WI38 (cell line): ENCODE measurements at regions not wholly inside any gene's neighbourhood (a gene's known extent, or its start where the extent isn't known, plus 50 kb on each side); places are given as distances from the start of the nearest gene placed in this dataset.

ENCODE experiments used
- H3K4me3 ChIP-seq: 2 replicates; pipeline ENCODE4 v1.5.1; 2011; ENCODE audit warnings: low read depth, mild to moderate bottlenecking, control low read depth, low read length
- TF ChIP-seq, protein P1 (sequence below): IDR thresholded peaks from 2 replicates; pipeline ENCODE4 v1.5.1; 2012; ENCODE audit warnings: low read depth, mild to moderate bottlenecking, control low read depth, low read length

DNA sequence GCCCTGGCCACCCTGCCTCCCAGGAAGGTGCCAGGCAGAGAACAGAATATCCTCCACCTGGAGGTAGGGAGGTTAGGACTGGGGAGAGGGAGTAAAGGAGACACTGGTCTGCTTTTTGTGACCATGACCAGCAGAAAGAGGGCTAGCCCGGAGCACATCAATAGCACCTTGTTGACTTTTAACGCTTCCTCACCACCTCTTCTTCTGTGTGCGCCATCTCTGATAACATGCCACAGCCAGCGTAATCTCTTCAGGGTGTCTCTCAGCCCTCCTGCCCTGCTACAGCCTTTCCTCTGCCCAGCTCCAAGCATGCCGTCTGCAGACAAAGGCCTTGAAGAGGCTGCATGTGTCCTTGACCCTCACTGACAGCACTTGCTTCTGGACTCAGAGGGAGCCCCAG lies 50.9 kb upstream of the GJA5 start:
- TF ChIP-seq, protein P1, sequence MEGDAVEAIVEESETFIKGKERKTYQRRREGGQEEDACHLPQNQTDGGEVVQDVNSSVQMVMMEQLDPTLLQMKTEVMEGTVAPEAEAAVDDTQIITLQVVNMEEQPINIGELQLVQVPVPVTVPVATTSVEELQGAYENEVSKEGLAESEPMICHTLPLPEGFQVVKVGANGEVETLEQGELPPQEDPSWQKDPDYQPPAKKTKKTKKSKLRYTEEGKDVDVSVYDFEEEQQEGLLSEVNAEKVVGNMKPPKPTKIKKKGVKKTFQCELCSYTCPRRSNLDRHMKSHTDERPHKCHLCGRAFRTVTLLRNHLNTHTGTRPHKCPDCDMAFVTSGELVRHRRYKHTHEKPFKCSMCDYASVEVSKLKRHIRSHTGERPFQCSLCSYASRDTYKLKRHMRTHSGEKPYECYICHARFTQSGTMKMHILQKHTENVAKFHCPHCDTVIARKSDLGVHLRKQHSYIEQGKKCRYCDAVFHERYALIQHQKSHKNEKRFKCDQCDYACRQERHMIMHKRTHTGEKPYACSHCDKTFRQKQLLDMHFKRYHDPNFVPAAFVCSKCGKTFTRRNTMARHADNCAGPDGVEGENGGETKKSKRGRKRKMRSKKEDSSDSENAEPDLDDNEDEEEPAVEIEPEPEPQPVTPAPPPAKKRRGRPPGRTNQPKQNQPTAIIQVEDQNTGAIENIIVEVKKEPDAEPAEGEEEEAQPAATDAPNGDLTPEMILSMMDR: no peak
- no peak overlapping the region for H3K4me3 ChIP-seq

DNA sequence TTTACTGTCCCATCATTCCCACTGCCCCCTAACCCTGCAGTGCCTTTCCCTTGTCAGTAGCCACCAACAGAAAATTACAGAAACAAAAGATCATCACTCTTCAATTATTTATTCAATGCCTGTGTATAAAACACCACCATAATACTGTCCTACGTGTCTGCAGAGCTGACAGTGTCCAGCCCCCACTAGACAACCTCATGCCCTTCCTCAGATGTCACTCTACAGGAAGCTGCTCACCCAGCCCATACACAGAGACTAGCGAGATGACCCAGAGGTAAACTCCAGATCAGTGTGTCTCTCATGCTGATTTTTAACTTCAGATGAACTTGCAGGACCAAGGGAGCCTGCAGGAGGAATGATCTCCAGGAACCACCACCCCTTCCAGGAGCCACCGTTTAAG lies 51.3 kb upstream of the GJA5 start:
- TF ChIP-seq, protein P1: no peak
- H3K4me3 ChIP-seq: no peak overlapping the region

DNA sequence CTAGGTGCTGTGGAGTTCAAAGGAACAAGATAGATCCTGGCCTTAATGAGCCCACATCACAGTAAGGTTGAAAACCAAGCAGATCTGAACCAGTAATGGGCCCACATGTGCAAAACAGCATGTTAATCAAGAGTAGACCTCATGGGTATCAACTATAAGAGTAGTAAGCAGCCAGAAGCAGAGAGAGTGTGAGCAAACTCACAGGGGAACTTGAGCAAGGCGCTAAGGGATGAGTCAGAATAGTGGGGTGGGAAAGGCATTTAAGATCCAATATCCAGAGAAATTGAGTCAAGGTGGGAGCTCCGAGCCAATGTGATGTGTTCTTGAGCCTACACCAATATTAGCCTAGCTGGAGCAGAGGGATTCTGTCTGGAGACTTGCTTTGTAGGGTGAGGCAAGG lies 52.4 kb upstream of the GJA5 start:
- TF ChIP-seq, protein P1: no peak

GRCh38 chr1:147815503-147815902 lies 55.1 kb upstream of the GJA5 start:
- TF ChIP-seq, protein P1: no peak
- no peak overlapping the region for H3K4me3 ChIP-seq

More for the DNA sequence above, 52.4 kb upstream of the GJA5 start:
- no peak overlapping the region for H3K4me3 ChIP-seq

GRCh38 chr1:147820761-147821297 lies 60.4 kb upstream of the GJA5 start:
- TF ChIP-seq, protein P1: no peak
- H3K4me3 ChIP-seq: no peak overlapping the region

GRCh38 chr1:147821883-147822282 lies 61.5 kb upstream of the GJA5 start:
- TF ChIP-seq, protein P1: no peak
- H3K4me3 ChIP-seq: no peak overlapping the region

DNA sequence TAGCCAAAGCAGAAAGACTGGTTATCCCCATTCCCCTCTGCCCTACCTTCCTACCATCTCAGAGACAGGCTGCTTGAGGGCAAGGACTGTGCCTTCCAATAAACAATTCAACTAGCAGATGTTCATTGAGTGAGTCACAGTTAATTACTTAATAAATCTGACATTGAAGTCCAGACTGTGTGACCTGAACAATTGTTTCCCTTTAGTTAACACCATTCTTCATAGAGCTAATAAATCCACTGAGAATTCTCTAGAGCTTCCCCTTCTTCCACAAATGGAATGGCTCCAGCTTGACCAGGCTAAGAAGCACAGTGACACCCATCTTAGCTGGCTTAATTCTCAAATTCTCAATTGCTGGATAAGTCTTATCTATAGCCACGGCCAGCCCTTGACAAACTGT lies 61.9 kb upstream of the GJA5 start:
- TF ChIP-seq, protein P1: no peak
- no peak overlapping the region for H3K4me3 ChIP-seq
